M059J (cell line): ENCODE measurements at regions not wholly inside any gene's neighbourhood (a gene's known extent, or its start where the extent isn't known, plus 50 kb on each side); places are given as distances from the start of the nearest gene placed in this dataset.

ENCODE experiments used
- DNase-seq: peaks from one replicate; pipeline ENCODE4 v3.0.0-alpha.2; 2012; ENCODE audit warnings: low read depth

DNA sequence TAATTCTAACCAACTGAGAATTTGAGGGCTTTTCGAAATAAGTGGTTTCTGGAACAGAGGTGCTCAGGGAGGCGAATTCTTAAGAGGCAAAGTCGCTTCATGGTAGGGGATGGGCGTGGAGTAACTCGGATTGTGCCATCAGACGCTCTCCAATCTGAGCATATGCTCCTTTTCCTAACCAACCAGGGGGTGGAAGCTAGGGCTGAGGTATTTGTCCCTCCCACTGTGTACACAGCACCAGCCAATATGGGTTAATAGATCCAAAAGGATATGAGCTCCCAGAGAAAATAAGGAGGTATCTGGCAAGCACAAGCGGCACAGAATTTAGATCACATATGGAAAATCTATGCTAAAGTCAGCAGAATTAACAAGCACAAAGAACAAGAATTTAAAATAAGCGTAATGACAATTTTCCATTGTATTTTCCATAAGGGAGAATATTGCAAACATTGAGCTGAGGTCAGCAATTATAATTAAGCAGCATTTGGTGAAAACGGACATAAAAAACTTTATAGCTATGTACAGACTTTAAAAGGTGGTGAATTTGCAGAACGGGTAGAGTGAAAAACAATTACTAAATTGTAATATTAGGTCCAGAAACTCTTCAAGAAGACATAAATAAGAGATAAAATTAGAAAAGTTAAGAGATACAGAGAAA is 55.0 kb upstream of the PHACTR1 start:
- DNase-seq: no peak
